ENCODE measurements at regions not wholly inside any gene's neighbourhood (a gene's known extent, or its start where the extent isn't known, plus 50 kb on each side); places are given as distances from the start of the nearest gene placed in this dataset.

DNA sequence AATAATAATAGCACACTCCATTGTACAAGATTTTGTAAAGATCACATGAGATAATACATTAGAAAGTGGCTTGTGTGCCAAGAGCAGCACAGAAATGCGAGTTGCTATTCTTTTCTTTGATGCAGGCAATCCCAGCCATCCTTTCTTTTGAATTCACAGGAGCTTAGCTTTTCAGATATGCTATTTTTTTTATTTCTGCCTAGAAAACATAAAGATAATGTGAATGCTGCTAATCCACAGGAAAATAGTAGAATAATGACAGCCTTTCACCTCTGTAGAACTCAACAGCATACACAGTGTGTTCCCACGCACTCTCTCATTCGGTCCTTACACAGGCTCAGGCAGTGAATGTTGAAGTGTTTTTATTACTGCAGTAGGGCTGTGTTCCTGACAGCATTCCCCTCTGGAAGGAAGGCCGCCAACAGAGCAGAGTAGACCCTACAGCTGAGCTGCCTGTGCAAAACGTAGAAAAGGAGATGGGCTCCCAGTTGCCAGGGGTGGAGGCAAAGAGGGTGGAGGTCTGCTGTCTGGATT is 138.8 kb upstream of the TAPT1 start:
- CTCF ChIA-PET (ENCODE audit: low intra/inter-chr PET ratio), result no interaction called here
- Histone ChIP-seq H3K4me2 (ENCODE audit: insufficient read depth, low read length) (no peak overlapping the region), H3K27ac (ENCODE audit: extremely low read depth, low read depth, low read length) (no peak overlapping the region), H3K9me1 (ENCODE audit: control insufficient read depth, insufficient read depth, low read length) (no peaks in the 10 kb centered on the region), H3K9ac (ENCODE audit: insufficient read depth in 1 of 2, low read depth in 2 of 2, low read length in 2 of 2) (no peak overlapping the region), H3K27me3 (ENCODE audit: control insufficient read depth in 2 of 2, insufficient read depth in 2 of 2, low read length in 2 of 2) (no peaks in the 10 kb centered on the region), H2AFZ (ENCODE audit: low read depth, low read length) (no peak overlapping the region), H4K20me1 (replicated peaks; ENCODE audit: control insufficient read depth, insufficient read depth, low read length) (no peaks in the 10 kb centered on the region), H3K79me2 (ENCODE audit: control insufficient read depth, insufficient read depth, low read length) (no peaks in the 10 kb centered on the region), H3K36me3 (ENCODE audit: control insufficient read depth, insufficient read depth, low read length) (no peaks in the 10 kb centered on the region), H3K9me3 (replicated peaks; ENCODE audit: control insufficient read depth, insufficient read depth, low read depth, low read length) (no peaks in the 10 kb centered on the region), H3K4me3 (no peak overlapping the region), H3K4me1 (replicated peaks in 1 of 2; ENCODE audit: control insufficient read depth in 2 of 2, insufficient read depth in 2 of 2, low read length in 2 of 2) (no peaks in the 10 kb centered on the region)
- no peak for DNase-seq (ENCODE audit: extremely low read depth in 1 of 4, low spot score in 3 of 4)
- TF ChIP-seq, protein P1, sequence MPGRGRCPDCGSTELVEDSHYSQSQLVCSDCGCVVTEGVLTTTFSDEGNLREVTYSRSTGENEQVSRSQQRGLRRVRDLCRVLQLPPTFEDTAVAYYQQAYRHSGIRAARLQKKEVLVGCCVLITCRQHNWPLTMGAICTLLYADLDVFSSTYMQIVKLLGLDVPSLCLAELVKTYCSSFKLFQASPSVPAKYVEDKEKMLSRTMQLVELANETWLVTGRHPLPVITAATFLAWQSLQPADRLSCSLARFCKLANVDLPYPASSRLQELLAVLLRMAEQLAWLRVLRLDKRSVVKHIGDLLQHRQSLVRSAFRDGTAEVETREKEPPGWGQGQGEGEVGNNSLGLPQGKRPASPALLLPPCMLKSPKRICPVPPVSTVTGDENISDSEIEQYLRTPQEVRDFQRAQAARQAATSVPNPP (IDR thresholded peaks at IDR 0.05; ENCODE audit: borderline replicate concordance, insufficient read depth, insufficient read length), result no peak
- TF ChIP-seq, protein P2, sequence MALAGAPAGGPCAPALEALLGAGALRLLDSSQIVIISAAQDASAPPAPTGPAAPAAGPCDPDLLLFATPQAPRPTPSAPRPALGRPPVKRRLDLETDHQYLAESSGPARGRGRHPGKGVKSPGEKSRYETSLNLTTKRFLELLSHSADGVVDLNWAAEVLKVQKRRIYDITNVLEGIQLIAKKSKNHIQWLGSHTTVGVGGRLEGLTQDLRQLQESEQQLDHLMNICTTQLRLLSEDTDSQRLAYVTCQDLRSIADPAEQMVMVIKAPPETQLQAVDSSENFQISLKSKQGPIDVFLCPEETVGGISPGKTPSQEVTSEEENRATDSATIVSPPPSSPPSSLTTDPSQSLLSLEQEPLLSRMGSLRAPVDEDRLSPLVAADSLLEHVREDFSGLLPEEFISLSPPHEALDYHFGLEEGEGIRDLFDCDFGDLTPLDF (CRISPR knock-in tag; IDR thresholded peaks at IDR 0.05), result no peak
- TF ChIP-seq, protein P3, sequence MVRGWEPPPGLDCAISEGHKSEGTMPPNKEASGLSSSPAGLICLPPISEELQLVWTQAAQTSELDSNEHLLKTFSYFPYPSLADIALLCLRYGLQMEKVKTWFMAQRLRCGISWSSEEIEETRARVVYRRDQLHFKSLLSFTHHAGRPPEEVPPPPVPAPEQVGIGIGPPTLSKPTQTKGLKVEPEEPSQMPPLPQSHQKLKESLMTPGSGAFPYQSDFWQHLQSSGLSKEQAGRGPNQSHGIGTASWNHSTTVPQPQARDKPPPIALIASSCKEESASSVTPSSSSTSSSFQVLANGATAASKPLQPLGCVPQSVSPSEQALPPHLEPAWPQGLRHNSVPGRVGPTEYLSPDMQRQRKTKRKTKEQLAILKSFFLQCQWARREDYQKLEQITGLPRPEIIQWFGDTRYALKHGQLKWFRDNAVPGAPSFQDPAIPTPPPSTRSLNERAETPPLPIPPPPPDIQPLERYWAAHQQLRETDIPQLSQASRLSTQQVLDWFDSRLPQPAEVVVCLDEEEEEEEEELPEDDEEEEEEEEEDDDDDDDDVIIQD (CRISPR knock-in tag; IDR thresholded peaks at IDR 0.05), result no peak
- TF ChIP-seq CHCHD3 (CRISPR knock-in tag; IDR thresholded peaks at IDR 0.05) (no peak), ZNF586 (CRISPR knock-in tag; conservative IDR thresholded peaks at IDR 0.05) (no peak), ZBTB1 (CRISPR knock-in tag; IDR thresholded peaks at IDR 0.05; ENCODE audit: borderline replicate concordance, low read depth) (no peak), SMC3 (conservative IDR thresholded peaks at IDR 0.05; ENCODE audit: insufficient read depth, low read depth, low read length) (no peak), ZNF121 (CRISPR knock-in tag; conservative IDR thresholded peaks at IDR 0.05) (no peak), CXXC5 (CRISPR knock-in tag; IDR thresholded peaks at IDR 0.05) (no peak), MAFF (IDR thresholded peaks at IDR 0.05; ENCODE audit: low read length) (no peak), SRSF3 (IDR thresholded peaks at IDR 0.05; ENCODE audit: insufficient read depth, low read length) (no peak), GATA2 (CRISPR knock-in tag; IDR thresholded peaks at IDR 0.05) (no peak), ZNF12 (CRISPR knock-in tag; IDR thresholded peaks at IDR 0.05) (no peak), CC2D1A (IDR thresholded peaks at IDR 0.05) (no peak)
- TF ChIP-seq, protein P4, sequence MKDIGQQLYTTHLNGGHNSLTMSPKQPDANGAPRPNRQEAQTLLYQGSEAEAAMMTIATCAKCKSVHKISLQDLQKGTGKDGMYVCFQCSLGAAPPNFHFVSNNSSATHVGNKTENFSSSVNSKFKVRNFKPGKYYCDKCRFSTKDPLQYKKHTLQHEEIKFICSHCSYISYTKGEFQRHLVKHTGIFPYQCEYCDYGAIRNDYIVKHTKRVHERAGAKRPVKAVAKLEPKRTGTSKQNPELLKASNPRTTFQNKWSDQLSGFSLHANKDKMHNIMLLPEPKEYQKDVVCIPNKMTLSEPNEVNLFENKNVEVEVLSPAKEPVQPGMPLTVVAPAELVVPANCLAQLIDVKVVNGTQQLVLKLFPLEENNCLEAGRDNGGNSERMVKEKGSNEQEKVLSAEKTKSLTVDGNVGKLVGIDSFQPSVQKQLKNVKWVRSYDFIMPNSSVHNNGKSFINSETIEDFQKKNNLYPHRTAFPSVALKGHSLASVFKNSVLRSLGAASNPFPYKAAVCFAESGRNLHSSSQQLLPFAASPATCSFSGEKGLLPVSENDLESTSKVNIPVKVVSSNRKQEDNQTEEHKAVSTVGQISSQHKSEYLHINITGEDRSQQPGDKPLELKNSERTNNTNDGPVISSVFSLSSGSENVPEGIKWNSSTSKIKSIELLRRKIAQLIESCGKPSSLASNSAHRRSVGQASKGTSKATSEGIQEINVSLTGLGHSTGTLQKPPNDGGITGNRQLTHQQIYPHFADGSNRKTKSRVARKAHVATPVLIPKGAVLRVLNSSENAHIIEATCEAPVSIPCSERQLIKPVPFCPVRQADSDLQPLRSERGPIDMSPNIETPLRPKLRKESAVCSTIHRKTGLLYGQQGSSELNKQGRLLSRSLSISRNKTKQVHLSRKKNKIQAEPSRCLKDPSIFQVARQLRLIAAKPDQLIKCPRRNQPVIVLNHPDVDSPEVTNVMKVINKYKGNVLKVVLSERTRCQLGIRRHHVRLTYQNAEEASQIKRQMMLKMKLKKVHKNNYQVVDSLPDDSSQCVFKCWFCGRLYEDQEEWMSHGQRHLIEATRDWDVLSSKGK (CRISPR knock-in tag; IDR thresholded peaks at IDR 0.05), result no peak
- POLR2A ChIA-PET, result no interaction called here
- WGBS (ENCODE audit: insufficient coverage, low coverage, missing lambda C conversion rate), result 0% methylated on average over 5 of the region's 5 CpGs
- in situ Hi-C loops (cut with MboI), result no loop called here
- intact Hi-C loops (cut with micrococcal nuclease), result no loop called here
- FAIRE-seq, result no peak
- BruUV-seq (replicated peaks), result no TSS peak
- ATAC-seq, result no peak
